Stomach (tissue), 4 donors: ENCODE measurements at regions not wholly inside any gene's neighbourhood (a gene's known extent, or its start where the extent isn't known, plus 50 kb on each side); places are given as distances from the start of the nearest gene placed in this dataset.

Experiments used
- CTCF ChIP-seq, 7 experiments: fragments of 450-650 bp in 4 of 7; fragments of 200-600 bp in 3 of 7; sonication (generic) in 3 of 7; IDR thresholded peaks; one replicate each; pipeline ENCODE4 v1.5.1; 2016 to 2019; ENCODE audit warnings: antibody characterized with exemption in 7 of 7, control low read depth in 2 of 7, mild to moderate bottlenecking in 1 of 7
- EP300 ChIP-seq: sonication (generic); formaldehyde crosslinking; IDR thresholded peaks from one replicate; pipeline ENCODE4 v1.6.1; 2017; ENCODE audit warnings: antibody characterized with exemption

GRCh38 chr9:101970609-101971008 lies 232.2 kb upstream of the GRIN3A start:
- TF ChIP-seq CTCF (IDR thresholded peaks at IDR 0.05) (no peak), EP300 (no peak)
